T-helper 1 cell treated with Interleukin-12 subunit alpha and Interleukin-12 subunit beta and Interleukin-4 antibody, amounts not matched to agents 30 ng/mL and 1 ng/mL, for 36 hours (primary cell): ENCODE measurements at regions not wholly inside any gene's neighbourhood (a gene's known extent, or its start where the extent isn't known, plus 50 kb on each side); places are given as distances from the start of the nearest gene placed in this dataset.
"Not testable (repeated sequence)": the region's sequence is repeated elsewhere in the genome, so short reads cannot be mapped to it uniquely, and the experiment has no call there.

Source experiments
- intact Hi-C: fragments of 100-400 bp; cut with micrococcal nuclease; formaldehyde crosslinking; loops from one replicate; pipeline ENCODE4 v1.15.1; 2024

- intact Hi-C loops, result no loop called here
Observed at GRCh38 chr3:95237783-95238182, 1174.9 kb downstream of the NSUN3 start.

DNA sequence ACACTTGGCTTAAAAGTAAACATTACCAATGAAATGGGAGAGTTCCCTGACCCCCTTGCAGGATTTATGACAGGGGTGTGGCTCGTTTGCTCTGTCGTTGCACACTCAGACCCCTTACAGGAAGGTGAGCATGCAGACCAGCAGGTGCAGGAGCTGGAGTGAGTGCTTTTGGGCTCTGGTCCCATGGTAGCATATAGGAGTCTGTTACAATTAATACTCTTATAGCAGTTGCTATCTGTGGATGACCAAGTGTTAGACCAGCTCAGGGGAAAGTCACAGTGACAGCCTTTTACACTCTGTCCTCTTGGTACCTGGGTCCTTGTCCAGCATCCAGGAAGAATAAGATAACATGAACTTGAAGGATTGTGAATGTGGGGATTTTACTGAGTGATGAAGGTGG lies 1177.5 kb downstream of the NSUN3 start:
- intact Hi-C loops, result no loop called here

- intact Hi-C loops, result not testable (repeated sequence)
Observed at GRCh38 chr3:95241256-95241655, 1178.4 kb downstream of the NSUN3 start.

DNA sequence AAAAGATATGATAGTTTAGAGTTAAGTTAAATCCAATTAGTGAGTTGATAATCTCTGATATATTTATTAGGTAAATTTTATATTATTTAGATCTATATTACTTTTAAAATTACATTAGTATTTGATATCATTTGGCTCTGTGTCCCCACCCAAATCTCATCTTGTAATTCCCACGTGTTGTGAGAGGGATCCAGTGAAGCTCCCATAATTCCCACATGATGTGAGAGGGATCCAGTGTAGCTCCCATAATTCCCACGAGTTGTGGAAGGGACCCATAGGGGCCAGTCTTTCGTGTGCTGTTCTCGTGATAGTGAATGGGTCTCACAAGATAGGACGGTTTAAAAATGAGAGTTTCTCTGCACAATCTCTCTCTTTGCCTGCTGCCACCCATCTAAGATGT lies 1183.6 kb downstream of the NSUN3 start:
- intact Hi-C loops, result no loop called here

- intact Hi-C loops, result no loop called here
Observed at GRCh38 chr3:95254061-95254460, 1191.2 kb downstream of the NSUN3 start.

DNA sequence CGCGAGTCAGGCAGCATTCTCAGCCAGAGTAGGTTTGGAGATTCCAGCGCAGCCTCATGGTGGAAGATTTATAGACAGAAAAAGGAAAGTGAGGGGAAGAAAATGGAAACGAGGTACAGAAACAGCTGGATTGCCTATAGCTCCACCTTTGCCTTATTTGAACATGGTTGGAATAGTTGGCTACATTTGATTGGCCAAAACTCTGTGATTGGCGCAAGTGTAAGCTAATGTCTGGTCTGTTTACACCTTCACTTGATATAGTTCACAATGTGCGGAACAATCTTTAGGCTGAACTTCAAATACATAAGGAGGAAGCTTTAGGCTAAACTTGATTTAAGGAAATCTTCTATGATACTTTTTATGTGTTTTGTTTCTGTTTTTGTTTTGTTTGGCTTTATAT lies 1191.9 kb downstream of the NSUN3 start:
- intact Hi-C loops, result no loop called here

DNA sequence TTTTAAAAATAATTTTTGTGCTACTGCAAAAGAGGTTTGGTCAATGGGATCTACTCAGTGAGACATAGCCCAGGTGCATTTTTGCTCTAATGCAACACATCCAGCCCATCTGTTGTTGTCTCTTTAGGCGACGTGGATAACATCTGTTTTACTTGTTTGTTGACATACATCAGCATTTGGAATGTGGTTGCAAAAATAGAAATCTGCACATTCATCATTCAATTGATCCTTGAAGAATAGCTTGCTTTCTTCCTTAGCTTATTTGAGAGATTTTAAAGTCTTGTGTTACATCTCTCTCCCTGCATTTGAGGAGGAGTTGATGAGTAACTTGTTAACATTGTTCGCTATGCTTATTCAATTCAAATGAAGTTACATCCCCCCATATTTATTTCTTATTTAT lies 1202.3 kb downstream of the NSUN3 start:
- intact Hi-C loops, result no loop called here

- intact Hi-C loops, result no loop called here
Observed at GRCh38 chr3:95271395-95271794, 1208.5 kb downstream of the NSUN3 start.

GRCh38 chr3:95272166-95272565 lies 1209.3 kb downstream of the NSUN3 start:
- intact Hi-C loops, result no loop called here

GRCh38 chr3:95272781-95273180 lies 1209.9 kb downstream of the NSUN3 start:
- intact Hi-C loops, result no loop called here

GRCh38 chr3:95277613-95278012 lies 1214.8 kb downstream of the NSUN3 start:
- intact Hi-C loops, result no loop called here

- intact Hi-C loops, result no loop called here
Observed at GRCh38 chr3:95280711-95281352, 1218.0 kb downstream of the NSUN3 start.

DNA sequence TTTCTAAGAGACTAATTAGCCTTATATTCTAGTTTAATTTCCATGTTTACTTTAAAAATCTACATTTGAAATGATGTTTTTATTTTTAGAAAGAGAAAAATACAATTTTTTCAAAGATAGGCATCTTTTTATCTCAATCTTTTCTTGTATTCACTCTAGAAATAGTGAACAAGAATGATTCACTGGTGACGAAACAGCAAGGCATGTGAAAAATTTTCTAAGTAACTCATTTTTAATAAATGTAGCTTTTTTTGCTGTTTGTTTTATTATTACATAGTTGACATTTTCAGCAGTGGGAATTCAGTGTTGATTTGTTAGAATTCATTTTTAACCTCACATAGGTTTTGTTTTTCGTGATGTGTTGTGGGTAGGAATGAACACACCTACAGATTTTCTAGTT lies 1226.4 kb downstream of the NSUN3 start:
- intact Hi-C loops, result no loop called here

- intact Hi-C loops, result no loop called here
Observed at GRCh38 chr3:95297581-95297980, 1234.7 kb downstream of the NSUN3 start.

GRCh38 chr3:95302044-95302443 lies 1239.2 kb downstream of the NSUN3 start:
- intact Hi-C loops, result no loop called here

- intact Hi-C loops, result no loop called here
Observed at GRCh38 chr3:95310560-95310959, 1247.7 kb downstream of the NSUN3 start.

DNA sequence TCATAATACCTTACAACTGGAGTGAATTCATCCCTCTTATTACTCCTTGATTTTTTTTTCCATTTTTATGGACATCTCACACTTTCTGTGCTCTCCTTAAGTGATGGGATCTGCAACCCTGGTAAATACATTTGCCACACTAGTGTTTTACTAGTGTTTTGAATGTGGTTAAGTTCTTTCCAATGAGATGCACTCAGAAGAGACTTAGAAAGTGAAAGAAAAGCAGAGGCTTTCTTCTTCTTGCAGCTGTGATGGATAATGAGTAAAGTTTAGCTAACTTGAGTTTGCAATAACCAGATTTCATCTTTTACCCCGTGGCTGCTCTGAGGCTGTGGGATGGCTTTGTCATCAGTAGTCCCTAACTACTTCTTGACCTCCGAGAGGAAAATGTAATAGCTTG lies 1248.4 kb downstream of the NSUN3 start:
- intact Hi-C loops, result no loop called here

- intact Hi-C loops, result no loop called here
Observed at GRCh38 chr3:95312650-95313049, 1249.8 kb downstream of the NSUN3 start.

- intact Hi-C loops, result no loop called here
Observed at GRCh38 chr3:95319921-95320494, 1257.1 kb downstream of the NSUN3 start.

DNA sequence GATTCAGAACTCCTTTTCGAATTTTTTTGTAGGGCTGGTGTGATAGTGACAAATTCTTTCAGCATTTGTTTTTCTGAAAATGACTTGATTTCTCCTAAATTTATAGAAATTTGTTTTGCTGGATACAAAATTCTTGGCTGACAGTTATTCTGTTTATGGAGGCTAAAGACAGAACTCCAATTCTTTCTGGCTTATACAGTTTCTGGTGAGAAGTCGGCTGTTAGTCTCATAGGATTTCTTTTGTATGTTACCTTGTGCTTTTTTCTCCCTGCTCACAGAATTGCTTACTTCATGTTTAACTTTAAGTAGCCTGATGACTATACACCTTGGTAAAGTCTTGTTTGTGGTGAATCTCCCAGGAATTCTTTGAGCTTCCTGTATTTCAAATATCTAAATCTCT lies 1264.6 kb downstream of the NSUN3 start:
- intact Hi-C loops, result no loop called here

GRCh38 chr3:95333826-95334225 lies 1271.0 kb downstream of the NSUN3 start:
- intact Hi-C loops, result no loop called here

DNA sequence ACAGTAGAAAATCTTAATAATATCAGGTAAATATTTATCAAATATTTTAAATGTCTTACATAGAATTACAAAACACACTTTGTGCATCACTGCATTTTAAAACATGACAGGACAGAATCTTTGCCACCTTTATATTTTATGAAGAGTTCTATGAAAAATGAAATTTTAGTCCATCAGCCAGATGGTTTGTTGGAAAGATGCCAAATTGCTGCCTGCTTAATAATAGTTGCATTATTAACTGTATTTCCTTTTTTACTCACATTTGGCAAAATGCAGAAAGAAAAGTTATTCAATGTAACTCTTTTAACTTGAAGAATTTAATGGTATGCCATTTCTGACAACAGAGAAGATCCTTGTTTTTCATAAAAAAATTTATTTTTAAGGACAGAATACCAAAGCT lies 1271.6 kb downstream of the NSUN3 start:
- intact Hi-C loops, result no loop called here

DNA sequence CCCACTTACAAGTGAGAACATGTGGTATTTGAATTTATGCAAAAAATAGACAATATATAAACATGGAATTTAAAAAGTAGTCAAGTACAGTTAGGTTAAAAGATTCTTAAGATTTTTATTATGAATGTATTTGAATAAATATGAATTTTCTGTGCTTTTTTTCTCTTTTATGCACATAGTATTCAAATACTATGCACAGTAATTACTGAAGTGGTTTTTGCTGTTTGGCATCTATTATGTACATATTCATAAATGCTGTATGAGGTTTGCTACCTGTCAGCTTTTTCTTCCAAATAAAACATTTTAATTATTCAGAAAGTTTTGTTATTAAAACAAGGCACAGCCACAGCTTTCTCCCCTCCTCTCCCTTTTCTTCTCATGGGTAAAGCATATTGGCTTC lies 1272.7 kb downstream of the NSUN3 start:
- intact Hi-C loops, result no loop called here

- intact Hi-C loops, result no loop called here
Observed at GRCh38 chr3:95338446-95338845, 1275.6 kb downstream of the NSUN3 start.
